GM19324 (cell line): ENCODE measurements at regions not wholly inside any gene's neighbourhood (a gene's known extent, or its start where the extent isn't known, plus 50 kb on each side); places are given as distances from the start of the nearest gene placed in this dataset.
"Not testable (repeated sequence)": the region's sequence is repeated elsewhere in the genome, so short reads cannot be mapped to it uniquely, and the experiment has no call there.

Experiments used
- ATAC-seq: cut with Tn5 transposase; IDR thresholded peaks from one replicate; pipeline ENCODE4 v1.9.1; 2021; ENCODE audit warnings: mild to moderate bottlenecking, moderate library complexity; ENCODE audit not compliant: unreplicated experiment, low FRiP score

DNA sequence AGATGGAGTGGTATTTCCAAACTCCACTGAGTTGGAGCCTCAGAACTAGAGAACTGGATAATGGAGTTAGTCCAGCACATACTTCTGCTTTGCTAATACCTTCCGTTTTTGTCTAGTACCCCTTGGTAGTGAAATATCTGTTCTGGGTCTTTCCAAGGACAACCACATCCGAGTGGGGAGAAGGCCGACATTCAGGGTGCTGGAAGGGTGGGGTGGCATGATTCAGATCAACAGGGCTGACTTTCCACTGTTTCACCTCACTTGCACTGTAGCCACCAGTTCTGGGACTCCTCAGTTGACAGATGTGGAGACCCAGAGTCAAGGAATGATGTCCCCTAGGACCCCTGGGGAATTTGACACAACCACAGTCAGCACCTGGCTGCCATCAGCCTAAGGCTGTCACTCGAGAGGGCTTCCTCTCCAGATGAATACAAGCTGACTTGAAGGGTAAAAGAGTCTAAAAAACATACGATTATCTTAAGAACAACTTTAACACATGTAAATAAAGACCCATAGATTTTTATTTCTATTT is 84.8 kb upstream of the HNF1B start:
- ATAC-seq: peak; percentile 32

DNA sequence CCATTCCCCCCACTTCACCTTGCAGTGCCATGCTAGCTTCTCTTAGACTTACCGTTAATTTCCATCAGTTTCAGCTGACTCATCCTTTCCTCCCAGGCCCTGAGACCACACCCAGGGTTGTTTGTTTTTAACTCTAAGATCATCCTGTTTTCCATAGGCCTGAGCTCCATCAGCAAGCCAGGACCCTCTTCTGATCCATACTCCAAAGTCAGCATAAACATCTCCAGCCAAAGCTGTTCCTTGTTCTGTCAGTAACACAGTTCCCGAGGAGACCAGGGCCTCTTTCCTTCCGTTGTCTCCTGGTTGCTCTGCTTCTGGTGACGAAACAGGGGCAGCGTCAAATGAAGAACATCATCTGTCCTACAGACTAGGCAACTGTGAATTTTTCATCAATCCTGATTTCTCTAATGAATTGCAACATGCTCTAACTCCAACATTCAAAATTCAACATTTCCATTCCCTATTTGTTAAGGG is 83.8 kb upstream of the HNF1B start:
- no peak for ATAC-seq

DNA sequence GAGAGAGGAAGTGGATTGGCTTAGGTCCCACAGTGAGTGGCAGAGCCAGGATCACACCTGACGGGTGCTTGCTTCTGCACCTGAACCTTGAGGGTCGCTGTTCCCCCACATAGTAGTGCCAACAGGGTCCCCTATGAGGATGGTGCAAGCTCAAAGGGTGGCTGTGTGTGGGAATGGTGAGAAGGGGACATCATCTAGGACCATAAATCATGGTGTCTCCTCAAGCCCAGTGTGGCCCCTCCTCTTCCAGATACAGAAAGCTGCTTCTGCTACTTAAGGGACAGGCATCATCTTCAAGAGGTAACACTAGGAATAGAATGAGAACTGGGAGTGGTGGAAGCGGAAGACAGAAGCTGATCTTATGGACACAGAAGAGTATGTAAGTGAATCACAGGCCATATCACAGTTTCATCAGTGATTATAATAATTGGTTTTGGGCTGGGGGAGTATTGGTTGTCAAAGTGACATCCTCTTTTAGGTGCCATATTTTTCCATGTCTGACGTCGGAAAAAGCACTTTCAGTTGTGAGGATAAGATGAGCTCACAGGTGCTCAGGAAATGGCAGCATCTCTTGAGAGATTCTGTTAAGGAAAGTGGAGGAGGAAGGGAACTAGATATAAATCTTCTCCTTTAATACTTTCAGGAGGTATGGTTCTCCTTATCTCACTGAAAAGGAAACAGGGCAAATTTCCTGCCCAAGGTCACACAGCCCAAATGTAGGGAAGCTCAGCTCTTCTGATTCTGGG is 83.2 kb upstream of the HNF1B start:
- ATAC-seq: no peak

DNA sequence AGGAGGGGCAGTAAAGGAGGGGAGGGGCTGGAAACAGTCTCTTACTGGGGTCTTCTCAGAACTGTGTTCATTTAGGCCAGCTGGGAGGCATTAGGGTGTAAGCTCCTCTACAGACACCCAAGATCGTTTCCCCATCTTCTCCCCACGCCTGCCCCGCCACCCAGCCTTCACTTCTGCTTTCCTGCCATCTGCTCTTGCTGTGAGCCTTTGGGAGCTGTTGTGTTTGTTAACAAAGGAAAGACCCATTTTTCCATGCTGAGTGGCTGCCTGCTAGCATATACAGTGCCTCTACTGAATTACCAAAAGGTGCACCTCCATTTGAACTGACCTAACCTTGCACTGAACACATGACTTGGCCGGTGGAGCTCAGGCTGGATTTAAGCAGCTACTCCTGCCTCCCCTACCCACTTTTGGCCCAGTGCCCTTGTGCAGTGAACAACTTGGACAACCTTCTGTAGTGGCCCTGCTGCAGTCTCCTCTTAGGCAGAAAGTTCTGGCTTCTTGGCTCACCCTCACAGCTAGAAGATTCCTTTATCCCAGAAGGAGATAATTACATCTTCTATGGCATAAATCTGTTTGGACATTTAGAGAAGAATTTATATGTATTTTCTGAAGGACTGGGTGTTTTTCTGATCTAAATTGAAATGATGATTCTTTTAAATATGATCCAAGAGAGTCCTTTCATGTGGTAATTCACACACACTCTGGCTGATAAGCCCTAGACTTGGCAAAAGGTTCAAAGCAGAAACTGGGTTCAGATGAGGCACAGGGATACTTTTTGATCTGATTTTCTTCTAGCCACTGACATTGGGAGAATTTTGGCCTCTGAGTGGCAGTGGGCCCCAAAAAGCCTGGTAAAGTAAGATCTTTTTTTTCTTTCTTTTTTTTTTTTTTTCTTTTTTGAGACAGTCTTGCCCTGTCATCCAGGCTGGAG is 81.9 kb upstream of the HNF1B start:
- ATAC-seq: no peak

DNA sequence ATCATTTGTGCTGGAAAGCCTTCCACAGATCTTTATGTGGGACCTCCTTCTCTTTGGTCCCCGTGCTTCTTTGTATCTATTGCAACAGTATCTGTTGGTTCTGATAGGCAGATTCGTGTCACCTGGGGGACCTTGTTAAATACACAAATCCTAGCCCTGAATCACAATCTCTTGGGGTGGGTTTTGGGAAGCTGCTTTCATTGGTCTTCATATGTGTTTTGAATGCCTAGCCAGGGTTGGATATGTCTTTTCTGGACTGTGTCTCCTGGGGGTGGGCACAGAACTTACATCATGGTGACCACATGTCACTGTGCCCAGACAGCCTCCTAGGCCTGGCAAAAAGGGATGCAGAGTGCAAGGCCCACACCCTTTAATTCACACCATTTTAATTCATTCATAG is 81.0 kb upstream of the HNF1B start:
- no peak for ATAC-seq

DNA sequence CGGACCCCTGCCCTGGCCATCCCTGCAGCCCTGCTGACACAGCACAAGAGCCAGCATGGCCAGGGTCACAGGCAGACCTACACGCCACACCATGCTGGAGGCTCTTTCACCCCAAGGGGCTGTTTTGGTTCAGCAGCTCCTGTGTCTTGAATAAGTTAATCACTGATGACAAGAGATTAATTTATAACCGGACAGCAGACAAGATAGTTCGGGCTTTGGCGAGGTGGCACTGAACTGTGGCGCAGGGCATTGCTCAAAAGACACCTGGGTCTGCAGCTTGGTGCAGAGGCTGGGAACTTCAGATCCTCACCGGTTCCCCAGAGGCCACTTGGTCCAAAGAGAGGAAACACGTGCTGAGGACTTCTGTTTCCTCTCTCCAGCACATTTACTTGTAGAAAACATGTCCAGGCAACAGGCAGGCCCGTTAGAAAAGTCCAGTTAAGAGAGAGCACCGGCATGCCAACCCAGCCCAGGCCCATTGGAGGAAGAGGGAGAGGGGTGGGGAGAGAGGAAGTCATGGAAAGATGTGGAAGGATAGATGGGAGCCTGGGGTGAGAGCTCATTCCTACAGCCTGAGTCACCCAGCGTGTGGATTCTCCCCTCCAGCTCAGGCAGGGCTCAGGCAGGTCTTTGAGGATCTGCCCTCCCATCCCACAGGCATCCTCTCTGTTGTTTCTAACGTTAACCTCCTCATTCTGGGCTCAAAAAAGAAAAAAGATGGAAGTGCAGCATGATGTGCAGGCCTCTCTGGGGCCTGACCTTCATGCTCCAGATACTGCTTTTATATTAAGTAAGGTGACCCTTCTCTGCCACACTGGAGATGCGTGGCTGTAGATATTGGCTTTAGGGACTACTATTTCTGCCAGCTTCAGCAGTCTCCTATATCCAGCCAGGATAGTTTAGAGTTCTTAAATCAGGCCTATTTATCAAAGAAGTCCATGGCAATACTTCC is 80.0 kb upstream of the HNF1B start:
- ATAC-seq: no peak

DNA sequence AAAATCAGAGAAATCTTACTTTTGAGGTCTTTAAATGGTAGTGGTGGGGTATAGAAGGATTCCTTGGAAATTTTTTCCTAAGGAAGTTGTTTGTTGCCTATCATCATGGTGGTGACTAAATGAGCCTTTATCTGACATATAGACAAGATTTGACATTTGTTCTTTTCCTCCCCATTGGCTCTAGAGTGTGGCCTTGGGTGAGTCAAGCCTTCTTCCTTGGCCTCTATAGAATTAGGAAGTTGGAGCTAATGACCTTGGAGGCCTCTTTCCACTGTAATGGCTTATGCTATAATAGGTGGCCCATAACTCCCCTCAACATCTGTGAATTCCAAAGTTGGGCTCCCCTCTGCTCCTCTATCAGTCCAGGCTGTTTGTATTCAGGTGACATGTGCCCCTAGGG is 79.1 kb upstream of the HNF1B start:
- no peak for ATAC-seq

DNA sequence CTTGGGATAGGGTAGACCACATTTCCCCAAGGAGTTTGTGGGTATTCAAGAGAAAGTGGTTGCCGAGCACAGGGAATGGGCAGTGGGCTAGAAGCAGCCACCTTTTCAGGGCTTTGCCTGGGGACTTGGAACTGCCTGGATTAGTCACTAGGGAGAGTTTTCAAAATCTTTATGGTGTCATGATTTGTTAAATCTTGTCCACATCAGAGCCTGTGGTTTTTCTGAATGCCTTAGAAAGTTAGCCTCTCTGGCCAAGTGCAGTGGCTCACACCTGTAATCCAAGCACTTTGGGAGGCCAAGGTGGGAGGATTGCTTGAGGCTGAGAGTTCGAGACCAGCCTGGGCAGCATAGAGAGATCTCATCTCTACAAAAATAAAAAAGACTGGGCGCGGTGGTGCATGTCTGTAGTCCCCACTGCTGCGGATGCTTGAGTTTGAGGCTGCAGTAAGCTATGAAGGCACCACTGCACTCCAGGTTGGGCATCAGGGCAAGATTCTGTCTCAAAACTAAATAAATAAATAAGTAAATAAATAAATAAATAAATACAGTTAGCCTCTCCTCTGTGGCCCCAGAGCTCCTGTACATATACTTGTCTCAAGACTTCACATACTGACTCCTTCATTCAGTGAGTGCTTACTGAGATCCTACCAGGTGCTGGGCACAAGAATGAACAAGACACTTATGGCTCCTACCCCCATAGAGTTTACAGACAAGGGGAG is 76.3 kb upstream of the HNF1B start:
- no peak for ATAC-seq

DNA sequence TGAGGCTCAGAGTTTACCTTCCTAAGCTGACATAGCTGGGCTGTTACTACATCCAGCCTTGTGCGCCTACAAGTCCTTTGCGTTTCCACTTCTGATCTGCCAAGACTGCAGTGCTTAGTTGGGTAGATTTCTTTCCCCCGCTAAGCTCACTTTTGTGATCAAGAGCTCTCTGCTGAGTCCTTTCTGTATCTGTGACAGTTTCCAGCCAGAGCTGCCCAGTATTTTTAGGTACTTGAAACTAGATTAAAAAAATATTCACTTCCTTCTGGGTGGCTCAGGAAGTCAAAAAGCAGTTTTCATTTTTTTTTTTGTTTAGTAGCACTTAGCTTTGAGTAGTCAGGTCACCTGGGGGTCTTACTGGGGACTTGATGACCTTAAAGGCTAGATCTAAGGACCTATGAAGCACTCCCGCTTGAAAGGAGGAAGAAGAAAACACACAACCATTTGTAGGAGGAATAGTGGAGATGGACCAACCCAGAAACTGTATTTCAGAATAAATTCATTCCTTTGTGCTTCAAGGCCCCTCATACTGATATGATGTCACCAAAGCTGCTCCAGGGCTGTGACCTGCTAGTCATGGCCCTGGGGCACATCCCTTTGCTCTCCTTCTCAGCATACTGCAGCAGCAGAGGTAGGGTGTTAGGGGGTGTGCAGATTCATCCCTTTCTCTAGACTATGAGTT is 75.6 kb upstream of the HNF1B start:
- no peak for ATAC-seq

DNA sequence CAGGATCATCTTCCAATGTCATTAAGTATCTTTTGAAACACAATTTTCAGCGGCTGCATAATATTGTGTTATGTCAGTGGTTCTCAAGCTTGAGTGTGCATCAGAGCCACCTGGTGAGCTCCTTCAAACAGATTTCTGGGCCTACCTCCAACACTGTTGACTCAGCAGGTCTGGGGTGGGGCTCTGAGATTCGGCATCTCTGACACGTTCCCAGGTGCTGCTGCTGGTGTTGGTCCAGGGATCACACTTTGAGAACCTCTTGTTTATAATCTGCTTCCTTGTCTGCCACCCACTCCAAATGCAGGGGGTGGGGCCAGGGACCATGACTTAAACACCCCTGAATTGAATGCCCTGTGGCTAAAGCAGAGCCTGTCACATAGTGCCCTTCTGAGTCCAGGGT is 73.8 kb upstream of the HNF1B start:
- no peak for ATAC-seq

DNA sequence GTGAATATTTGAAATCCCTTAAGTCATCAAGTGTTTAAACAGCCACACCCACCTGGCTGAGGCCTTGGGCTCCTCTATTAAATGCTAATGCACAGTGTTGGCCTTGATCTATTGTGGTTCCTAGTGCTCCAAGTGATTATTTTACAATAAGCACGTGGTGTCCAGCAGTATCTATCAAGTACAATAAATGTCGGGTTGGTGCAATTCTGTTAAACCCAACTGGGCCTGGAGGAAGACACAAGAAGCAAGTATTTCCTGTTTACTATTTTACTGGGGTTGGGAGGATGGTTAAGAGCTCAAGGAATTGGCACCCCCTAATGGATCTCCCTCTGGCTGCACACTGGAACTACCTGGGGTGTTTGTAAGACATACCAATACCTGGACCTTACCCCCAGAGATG is 72.1 kb upstream of the HNF1B start:
- ATAC-seq: no peak

DNA sequence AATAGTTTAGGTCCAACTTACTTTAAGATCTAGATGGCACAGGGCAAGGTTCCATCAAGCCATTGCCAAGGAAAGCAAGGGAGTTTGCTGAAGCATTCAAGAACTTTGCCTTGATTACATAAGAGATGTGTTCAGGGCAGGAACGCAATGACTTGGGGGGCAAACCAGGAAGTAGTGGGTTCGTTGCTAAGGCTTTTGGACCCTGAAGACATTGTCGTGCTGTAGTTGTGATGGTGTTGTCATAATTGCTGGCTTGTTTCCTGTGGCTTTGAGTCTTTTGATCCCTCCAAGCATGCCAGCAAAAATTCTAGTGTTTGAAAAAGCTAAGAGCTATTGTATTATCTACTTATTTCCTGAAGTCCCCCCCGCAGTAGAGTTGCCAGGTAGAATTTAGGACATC is 70.7 kb upstream of the HNF1B start:
- no peak for ATAC-seq

DNA sequence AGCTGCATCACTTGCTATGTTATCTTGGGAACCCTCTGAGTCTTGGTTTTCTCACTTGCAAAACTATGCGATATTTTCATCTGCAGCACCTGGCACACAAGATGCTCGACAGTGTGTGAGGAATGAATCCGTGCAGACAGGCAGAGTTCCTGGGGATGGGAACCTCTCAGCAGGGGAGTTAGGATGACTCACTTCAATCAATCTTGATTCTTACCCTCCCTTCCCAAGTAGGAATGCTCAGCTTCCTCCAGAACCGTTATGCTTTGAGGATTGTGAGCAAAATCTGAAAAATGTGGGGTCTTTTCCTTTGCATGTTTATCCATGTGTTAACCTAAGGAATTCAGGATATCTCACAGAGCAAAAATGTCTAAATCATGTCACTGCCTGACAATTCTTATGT is 68.9 kb upstream of the HNF1B start:
- ATAC-seq: no peak

DNA sequence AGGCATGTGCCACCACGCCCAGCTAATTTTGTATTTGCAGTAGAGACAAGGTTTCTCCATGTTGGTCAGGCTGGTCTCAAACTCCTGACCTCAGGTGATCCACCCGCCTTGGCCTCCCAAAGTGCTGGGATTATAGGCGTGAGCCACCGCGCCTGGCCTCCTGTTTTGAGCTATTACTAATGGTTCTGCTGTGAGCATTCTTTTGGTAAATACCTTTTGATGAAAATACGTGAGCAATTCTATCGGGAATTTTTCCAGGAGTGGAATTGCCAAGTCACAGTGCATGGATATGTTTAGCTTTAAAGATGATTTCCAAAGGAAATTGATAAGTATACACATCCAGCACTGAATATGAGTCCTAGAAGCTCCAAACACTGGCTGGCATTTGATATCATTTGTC is 64.0 kb upstream of the HNF1B start:
- not testable (repeated sequence) for ATAC-seq

DNA sequence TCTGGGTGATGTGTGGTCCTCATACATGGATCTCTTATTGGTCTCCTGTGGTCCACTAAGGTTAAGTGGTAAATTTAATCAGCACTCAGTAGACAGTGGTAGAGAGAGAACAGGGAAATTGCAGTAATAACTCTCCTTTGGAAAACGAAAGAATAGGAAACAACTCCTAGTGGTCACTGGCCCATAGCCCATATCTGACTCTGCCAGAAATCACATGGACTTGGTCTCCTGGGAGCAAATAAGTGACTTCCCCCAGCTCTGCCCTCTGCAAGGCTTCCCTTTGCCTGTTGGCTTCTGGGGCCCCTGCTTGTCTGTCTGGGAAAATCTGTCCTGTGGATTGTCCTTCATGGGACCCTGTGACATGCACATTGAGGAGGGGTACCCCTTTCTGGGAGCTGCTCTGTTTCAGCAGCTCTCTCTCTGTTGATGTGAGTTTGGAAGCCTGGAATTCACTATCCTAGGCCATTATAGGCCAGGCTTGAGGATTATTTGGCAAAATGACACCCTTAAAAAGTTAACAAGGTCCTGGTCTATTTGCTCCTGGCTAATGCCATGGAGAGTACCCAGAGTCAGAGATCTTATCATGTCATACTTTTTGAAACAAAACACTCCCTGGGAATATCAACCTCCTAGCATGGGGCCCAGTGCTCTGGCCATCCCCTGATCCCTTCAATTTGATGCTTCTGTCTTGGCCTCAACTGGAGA is 58.0 kb upstream of the HNF1B start:
- no peak for ATAC-seq

DNA sequence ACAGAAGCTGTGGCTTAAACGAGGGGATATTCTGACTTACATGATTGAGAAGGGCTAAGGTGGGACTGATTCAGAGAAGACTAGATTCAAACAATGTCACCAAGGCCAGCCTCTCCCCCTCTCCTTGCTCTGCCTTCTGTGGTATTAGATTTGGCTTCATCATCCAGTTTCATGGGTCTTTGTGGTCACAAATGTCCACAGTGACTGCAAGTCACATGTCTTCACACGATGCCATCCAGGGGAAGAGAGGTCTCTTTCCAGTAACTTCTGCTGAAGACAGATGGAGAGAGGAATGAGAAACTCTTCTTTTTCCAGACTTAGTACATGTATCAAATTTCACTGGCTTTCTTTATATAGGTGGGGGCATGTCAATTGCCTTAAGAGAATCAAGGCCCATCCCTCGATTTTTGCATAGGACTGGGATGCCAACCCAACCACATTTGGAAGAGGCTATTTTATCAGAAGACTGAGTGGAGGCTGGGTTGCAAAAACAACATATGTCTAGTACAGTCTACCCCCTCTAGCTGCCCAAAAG is 57.3 kb upstream of the HNF1B start:
- ATAC-seq: no peak

DNA sequence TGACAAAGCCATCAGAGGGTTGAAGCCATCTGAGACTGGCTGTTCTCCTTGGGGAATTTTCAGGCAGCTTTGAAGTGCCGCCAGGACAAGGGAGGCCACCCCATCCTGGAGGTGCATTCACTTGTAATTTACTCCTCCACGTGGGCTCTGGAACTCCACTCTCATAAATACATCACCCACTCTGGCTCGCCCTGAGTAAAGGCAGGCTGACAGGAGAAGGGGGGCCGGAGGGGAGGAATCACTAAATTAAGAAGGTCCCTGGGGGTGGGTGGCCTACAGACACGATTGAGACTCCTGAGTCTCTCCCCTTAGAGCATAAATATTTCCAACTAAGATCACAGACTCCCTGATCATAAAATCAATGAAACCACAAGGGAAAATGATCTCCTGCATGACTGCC is 56.3 kb upstream of the HNF1B start:
- ATAC-seq: no peak

DNA sequence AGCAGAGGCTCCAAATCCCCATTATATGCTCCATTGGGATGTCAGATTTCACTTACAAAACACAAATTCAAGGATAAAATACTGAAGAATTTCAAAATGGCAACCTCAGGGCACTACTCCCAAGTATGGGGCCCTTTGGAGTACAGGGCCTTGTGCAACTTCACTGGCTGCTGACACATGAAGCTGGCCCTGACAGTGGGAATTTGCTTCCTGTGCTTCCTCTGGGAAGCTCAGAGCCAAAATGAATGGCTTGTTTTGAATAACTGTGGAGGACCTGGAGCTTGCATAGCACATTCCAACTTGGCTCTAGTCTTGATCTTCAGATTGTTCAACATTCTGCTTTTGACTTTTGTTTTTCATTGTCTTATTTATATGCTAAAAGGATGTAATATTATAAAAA is 52.3 kb upstream of the HNF1B start:
- no peak for ATAC-seq
